ENCODE measurements at regions not wholly inside any gene's neighbourhood (a gene's known extent, or its start where the extent isn't known, plus 50 kb on each side); places are given as distances from the start of the nearest gene placed in this dataset.
"Not testable (repeated sequence)": the region's sequence is repeated elsewhere in the genome, so short reads cannot be mapped to it uniquely, and the experiment has no call there.

DNA sequence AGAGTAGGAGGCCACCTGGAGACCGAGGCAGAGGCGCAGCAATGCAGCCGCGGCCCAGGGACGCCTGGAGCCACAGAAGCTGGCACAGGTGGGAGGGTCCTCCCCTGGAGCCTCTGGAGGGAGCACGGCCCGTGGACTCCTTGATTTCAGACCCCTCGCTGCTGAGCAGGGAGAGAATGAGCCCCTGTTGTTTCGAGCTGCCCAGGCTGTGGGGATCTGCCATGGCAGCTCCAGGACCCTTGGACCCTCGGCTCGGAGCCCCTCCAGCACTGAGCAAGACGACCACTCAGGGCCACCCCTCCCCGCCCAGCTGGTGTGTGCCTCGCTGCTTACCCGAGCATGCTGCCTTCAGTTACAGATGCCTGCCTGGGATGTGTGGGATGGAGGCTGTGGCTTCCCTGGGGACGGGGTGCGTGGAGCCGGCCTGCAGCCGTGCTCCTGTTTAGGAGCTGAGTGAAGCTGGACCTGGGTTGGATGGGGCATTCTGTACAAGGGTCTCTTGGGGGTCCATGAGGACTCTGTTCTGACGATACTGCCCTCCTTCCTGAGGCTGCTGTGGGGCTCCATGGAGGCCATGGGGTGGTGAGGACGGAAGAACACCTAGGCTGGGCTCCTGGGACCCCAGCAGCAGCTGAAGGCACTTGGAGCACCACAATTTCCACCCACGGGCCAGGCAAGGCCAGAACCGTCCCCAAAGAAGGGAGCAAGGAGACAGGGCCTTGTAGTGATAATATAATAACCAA lies 115.1 kb upstream of the LPCAT1 start:
- DNase-seq: no peak

GRCh38 chr5:1637639-1638481 lies 114.1 kb upstream of the LPCAT1 start:
- no peak for DNase-seq

- DNase-seq: no peak
These were observed 113.3 kb upstream of the LPCAT1 start for GRCh38 chr5:1636981-1637638.

- DNase-seq: not testable (repeated sequence)
These were observed 112.5 kb upstream of the LPCAT1 start for GRCh38 chr5:1636208-1636770.

DNA sequence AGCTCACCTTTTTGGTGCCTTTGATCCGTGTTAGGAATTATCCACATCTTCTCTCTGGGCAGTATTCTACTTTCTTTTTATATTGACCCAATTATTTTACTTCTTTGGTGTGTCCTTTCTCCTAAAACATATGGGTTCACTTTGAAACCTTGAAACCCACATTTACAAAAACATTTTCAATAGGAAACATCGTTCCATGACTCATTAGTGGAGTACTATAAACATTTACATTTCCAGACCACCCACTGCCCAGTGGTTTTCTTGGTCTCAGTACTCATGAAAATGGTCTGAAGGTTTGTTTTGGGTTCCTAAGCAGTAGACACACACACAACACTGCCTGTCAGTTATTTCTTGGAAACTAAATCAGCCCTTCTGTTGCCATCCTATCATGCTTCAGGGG lies 111.7 kb upstream of the LPCAT1 start:
- not testable (repeated sequence) for DNase-seq

DNA sequence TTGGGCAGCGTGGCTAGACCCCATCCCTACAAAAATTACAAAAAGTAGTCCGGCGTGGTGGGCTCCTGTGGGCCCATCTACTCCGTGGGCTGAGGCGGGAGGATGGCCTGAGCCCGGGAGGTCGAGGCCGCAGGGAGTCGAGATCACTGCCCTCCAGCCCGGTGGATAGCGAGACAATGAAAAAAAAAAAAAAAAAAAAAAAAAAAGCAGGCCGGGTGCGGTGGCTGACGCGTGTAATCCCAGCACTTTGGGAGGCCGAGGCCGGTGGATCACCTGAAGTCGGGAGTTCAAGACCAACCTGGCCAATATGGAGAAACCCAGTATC lies 110.5 kb upstream of the LPCAT1 start:
- no peak for DNase-seq

GRCh38 chr5:1633605-1634336 lies 110.0 kb upstream of the LPCAT1 start:
- peak in 55 of 56 donors; percentile 7 to 89 (median 66) for DNase-seq

DNA sequence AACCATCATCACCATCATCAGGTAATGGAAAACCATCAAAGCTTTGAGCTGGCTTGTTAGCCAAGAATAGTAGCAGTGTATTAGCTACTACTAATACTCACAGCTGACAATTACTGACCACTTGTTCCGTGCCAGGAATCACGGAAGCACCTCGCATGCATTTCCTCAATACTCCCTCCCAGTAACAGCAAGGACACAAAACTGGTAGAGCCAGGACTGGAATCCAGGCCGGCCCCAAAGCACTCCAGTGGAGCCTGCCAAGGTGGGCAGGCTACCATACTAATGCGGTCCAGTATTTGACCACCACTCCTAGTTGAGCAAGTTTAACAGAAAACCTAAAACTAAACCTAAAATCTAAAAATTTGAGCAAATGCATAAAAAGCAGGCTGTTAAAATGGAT lies 107.2 kb upstream of the LPCAT1 start:
- DNase-seq: not testable (repeated sequence)

DNA sequence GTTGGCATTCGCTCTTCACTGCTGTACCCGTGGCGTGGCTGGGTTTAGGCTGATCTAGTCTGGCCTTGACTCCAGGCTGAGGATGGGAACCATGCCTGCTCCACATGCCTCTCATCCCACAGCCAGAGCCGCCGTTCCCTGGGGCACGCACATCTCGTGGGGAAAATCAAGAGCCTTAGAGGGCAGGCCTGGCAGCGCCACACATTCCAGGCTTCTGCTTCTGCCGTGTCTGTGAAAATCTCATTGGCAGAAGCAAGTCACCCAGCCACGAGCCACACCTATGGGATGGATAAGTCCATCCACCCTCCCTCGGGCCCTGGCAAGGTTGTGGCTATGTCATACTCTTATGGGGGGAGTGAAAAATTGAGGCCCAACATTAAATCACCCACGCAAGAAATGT lies 102.6 kb upstream of the LPCAT1 start:
- DNase-seq: not testable (repeated sequence)

DNA sequence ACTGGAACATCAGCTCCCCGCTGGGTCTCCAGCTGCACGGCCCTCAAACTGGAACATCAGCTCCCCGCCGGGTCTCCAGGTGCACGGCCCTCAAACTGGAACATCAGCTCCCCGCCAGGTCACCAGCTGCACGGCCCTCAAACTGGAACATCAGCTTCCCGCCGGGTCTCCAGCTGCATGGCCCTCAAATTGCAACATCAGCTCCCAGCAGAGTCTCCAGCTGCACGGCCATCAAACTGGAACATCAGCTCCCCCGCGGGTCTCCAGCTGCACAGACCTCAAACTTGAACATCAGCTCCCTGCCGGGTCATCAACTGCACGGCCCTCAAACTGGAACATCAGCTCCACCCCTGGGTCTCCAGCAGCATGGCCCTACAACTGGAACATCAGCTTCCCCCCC lies 95.8 kb upstream of the LPCAT1 start:
- DNase-seq: not testable (repeated sequence)

DNA sequence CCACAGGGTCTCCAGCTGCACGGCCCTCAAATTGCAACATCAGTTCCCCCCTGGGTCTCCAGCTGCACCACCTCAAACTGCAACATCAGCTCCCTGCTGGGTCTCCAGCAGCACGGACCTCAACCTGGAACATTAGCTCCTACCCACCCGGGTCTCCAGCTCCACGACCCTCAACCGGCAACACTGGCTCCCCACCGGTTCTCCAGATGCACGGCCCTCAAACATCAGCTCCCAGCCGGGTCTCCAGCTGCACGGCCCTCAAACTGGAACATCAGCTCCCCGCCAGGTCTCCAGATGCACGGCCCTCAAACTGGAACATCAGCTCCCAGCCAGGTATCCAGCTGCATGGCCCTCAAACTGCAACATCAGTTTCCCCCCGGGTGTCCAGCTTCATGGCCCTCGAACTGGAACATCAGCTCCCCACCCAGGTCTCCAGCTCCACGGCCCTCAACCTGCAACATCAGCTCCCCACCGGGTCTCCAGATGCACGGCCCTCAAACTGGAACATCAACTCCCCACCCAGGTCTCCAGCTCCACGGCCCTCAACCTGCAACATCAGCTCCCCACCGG lies 94.6 kb upstream of the LPCAT1 start:
- not testable (repeated sequence) for DNase-seq

- not testable (repeated sequence) for DNase-seq
These were observed 93.5 kb upstream of the LPCAT1 start for GRCh38 chr5:1617236-1617755.

GRCh38 chr5:1613515-1613914 lies 89.8 kb upstream of the LPCAT1 start:
- DNase-seq: peak in 17 of 56 donors; percentile 7 to 75 (median 35)

GRCh38 chr5:1610526-1610925 lies 86.8 kb upstream of the LPCAT1 start:
- DNase-seq: not testable (repeated sequence)

DNA sequence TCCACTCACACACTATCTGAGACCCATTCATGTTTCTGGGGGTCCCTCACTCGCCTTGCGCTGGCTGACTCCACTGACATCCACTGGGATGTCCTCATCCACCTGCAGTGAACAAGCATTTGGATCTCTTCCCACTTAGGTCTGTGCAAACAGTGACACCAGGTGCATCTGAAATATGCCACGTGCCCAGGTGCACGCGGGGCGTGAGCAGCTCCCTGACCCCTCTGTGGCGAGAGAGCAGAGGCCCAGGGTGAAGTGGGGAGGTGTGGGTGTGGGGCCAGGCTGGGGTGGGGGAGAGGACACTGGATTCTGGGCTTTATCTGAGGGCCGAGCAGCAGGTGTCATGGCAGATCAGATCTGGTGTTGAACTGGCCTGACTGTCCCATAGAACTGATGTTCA lies 85.4 kb upstream of the LPCAT1 start:
- not testable (repeated sequence) for DNase-seq

- not testable (repeated sequence) for DNase-seq
These were observed 84.6 kb upstream of the LPCAT1 start for GRCh38 chr5:1608336-1608735.

DNA sequence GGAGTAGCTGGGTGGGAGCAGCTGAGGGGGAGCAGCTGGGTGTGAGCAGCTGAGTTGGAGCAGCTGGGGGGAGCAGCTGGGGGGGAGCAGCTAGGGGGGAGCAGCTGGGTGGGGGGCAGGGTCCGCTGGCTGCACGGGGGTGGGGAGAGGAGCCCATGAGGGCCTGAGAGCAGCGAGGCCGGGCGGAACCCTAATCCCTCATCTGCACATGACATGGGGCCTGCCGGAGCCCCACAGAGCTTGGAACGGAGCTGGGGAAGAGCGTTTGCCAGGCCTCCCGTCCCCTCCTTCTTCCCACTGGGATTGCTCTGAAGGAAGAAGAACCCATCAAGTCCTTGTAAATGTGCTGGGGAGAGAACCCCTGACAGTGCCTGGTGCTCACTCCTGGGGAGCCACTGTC lies 83.2 kb upstream of the LPCAT1 start:
- DNase-seq: not testable (repeated sequence)

DNA sequence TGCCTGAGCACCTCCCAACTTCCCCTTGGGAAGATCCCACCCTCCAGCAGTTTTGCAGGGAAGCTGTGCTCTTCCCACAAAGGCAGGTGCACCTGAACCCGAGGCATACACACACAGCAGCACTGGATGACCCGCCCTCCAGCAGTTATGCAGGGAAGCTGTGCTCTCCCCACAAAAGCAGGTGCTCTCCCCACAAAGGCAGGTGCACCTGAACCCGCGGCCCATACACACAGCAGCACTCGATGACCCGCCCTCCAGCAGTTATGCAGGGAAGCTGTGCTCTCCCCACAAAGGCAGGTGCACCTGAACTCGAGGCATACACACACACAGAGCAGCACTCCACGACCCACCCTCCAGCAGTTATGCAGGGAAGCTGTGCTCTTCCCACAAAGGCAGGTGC lies 80.2 kb upstream of the LPCAT1 start:
- not testable (repeated sequence) for DNase-seq

DNA sequence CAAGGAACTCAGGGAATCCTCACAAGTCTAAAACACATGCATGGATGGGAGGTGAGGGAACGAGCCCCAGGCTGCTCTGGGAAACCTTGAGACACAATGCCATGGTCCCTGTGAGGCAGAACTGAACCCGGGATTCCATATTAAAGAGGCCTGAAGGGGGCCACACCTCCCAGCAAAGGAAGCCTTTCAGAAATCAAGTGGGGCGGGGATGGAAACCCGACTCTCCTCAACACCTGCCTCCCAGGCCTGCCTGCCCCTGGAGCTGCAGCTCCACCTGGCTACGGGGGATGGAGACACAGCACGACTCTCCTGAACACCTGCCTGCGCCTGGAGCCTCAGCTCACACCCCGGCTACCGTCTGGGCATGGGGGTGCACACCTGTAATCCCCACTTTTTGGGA lies 77.8 kb upstream of the LPCAT1 start:
- not testable (repeated sequence) for DNase-seq

DNA sequence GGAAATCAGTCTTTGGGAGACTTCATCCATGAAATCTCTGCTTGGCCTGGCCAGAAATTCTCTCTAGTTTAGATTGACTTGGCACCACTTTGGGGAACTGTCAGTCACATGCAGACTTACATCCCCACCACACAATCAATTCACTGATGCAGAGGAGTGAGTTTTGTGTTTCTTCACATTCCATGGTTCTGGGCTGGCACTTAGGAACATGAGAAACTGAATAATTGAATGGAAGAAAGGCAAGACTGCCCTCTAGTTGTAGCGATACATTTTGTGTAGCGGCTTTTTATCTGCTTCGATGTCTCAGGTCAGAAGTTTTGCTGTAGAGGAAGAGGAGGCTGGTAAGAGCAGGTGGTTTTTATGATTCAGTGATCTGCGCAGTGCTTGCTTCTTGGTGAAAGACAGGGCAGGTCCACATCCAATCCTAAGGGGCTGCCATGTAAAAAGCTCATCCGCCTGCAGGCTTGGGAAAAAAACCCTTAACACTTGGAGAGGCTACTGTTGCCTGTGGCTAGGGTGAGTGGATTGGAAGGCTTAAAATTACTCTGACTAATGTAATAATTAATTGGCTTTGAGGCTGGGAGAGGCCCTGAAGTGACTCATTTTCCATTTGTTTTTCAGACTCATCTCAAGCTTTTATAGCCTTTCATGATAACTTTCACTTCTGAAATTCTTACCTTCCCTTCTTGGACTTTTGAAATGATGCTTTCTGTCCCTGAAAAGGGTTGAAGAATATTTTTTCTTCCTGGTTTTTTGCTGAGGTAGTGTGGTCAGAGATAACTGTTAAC lies 75.4 kb upstream of the LPCAT1 start:
- DNase-seq: peak in 2 of 56 donors; percentile 2 to 7
